ENCODE measurements at regions not wholly inside any gene's neighbourhood (a gene's known extent, or its start where the extent isn't known, plus 50 kb on each side); places are given as distances from the start of the nearest gene placed in this dataset.

DNA sequence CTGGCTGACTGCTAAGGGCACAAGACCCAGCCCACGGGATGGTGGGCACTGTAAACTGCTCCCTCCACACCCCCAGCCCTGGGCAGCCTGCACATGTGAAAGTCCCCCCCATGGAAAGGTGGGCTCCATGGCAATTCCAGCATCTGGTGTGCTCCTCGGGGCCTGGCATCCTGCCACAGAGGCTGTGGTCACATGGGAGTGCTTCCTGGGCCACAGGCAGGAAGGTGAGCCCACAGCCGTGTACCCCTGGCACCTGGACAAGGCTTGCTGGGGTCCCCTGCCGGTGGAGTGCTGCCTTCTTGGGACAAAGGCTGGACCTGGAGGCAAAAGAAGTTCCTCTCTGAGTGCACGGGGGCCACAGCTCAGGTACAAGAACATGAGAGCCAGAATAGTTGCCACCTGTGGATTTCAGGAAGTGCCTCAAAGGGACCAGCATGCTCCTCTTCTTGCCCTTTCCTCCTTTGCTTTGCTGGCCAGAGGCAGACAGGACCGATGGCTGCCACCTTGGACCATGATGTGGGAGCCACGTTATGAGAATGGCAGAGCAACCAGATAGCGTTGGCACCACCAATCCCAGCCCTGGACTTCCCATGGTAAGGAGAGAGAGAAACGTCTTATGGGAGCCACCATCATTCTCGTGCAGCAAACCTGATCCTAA, 120.2 kb upstream of the MLN start:
- DNase-seq = no peak

DNA sequence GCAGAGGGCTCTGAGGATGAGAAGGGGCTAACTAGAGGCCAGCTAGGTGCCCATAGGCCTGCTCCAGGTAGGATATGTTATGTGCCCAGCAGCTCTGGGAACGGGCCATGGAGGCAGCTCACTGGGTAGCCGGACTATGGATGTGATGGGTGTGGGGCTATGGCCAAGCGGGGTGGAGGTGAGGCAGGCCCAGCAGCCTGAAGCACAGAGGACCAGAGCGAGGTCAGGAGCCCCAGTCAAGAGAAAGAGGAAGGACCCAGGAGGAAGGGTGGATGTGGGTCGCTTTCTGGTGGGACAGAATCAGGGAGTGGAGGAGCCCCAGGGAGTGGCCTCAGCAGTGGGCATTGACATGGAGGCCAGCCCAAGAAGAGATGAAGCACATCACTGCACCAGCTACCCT, 117.9 kb upstream of the MLN start:
- DNase-seq = no peak

DNA sequence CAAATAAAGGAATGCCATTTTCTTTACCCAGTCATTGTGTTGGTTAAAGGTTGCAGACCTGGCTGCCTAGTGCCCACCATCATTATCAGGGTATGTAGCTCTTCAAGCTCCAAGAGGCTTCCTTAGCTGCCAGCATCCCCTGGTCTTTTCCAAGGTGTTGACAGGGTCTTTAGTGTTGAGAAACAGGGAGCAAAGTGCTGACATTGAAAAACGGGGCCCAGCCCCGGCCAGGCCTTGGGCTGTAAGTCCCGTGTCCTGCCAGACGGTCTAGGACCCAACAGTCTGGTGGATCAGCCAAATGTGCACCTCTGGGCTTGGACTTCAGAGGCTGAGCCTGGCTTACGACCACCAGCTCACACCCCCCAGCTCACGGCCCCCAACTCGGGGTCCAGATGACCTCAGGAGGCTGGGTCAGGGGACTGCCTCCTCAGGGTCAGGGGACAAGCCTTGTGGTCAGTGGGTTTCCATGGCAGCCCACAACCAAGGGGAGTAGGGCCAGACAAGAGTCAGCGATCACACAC, 114.4 kb upstream of the MLN start:
- no peak for DNase-seq

DNA sequence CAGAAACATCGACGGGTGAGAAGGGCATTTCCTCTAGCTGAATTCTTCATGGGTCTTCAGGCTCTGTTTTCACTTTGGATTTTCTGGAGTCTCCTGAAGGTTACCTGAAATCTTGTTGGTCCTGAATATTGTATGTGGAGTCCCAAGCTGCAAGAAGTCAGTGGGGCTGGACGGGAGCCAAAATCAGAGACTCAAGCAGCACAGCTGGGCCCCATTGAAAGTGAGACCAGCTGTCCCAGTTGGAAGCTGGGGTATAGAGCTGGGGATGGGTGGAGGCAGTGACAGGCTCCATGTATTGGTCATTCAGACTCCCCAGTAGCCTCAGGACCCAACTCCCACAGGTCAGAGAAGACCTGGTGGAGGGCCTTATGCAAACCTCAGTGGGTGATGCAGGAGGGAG, 111.3 kb upstream of the MLN start:
- DNase-seq = no peak

DNA sequence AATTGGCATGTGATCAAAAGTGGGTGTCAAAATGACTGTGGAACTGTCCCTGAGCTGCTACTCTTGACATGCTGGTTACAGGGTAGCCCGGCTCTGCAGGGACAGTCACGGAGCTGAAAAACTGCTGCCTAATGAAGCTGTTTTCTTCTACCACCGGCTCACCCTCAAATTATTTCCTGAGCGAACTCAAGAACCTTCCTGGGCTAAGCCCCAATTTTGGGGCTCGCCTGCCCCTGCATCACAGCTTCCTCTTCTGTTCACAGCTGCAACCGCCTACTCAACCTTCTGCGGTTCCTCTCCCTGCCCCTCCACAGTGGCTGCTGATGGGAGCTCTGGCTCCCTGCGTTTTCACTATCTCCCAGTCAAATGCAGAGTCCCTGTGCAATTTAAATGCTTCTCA, 110.8 kb upstream of the MLN start:
- no peak for DNase-seq

DNA sequence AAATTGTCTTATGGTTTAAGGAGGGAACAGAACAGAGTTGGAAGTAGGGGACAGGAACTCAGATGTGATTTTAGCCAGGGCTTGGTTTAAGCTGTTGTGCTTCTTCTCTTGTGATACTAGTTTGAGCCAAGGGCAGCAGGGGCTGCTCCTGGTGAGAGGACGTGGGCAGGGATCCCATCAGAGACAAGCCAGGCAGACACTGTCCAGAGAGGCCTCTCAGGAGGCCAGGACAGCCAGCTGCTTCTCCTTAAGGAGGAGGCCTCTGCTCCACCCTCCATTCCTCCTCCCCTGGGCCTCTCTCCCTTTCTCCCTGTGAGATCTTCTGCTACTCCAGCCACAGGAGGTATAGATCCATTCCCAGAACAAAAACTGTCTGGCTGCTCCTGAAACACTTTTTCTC, 108.4 kb upstream of the MLN start:
- no peak for DNase-seq

DNA sequence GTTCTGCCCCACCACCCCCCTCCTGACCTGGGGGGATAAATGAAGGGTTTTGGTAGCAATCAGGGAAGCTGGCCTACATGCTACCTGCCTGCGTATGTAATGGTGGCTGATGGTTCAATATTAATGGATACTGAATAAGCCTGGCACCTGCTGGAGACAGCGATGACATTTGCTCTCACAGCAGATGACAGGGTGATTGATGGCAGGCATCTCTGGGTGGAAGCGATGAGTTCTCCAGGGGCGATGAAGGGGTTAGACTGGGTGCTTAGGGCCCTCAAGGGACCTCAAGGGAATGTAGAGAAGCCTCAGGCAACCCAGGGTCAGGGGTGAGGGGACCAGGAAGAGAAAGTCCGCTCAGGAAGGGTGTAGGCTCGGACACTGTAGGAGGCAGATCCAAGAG, 107.7 kb upstream of the MLN start:
- DNase-seq = no peak

DNA sequence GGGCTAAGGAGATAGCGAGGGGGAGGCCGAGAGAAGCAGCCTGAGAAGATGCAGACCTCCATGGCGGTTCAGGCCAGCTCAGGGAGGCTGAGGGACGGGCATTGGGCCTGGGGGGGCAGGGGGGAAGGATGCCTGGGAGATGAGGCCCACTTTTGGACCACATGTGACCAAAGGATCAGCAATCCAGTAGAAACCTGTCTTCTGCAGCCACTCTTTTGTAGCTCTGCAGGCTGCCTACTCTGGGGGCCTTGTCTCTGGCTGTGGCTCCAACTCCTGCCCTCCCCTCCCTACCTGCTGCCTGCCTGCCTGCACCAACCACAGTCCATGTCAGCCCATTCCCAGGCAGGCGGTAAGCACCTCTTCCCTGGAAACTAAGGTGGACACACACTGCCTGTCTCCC, 106.8 kb upstream of the MLN start:
- DNase-seq = no peak

DNA sequence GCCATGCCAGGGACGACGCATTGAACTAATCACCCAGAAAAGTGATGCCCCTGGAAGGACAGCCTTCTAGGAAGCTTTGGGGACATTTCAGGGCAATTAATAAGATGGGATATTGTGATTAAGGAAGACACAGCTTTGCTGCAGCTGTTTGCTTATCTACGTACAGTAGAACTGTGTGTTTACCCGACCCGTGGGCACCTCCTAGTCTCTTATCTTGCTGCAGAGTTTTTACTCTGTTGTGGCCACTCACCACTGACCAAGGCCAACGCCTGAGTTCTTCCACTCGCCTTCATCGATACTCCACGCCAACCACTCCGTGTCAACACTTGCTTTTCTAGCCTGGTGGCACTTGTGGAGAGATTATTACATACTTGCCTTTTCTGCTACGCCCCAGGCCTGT, 105.9 kb upstream of the MLN start:
- DNase-seq = no peak

DNA sequence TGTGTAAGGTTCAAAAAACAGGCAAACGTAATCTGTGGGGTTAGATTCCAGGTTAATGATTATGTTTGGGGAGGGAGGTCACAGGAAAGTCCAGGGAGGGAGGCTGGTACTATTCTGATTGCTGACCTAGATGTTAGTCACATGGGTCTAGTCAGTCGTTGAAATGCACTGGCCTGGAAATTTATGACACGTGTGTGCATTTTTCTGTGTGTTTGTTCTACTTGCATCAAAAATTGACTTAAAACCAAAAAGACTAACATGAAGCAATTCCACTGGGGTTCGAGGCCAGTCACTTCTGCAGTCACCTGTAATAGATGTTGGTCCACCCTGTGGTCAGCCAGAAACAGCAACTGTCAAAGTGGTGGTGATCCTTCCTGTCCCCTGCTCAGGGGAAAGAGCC, 104.2 kb upstream of the MLN start:
- no peak for DNase-seq

DNA sequence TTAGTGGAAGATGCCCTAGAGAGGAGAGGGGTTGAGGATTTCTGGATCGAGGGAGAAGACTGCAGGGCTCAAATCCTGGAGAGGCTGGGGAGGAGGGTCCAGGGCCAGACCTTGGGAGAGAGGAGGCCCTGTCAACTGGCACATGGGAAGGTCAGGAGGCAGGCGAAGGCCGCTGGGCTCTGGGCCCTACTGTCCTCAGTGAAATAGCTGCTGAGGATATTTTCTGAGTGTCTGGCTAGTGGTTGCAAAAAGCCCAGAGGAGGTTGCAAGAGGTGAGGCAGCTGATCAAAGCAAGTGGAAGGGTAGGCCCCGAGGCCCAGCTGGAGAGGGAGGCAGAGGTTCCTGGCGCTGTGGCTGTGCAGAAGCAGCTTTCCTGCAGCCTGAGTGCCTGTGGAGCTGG, 103.4 kb upstream of the MLN start:
- no peak for DNase-seq

DNA sequence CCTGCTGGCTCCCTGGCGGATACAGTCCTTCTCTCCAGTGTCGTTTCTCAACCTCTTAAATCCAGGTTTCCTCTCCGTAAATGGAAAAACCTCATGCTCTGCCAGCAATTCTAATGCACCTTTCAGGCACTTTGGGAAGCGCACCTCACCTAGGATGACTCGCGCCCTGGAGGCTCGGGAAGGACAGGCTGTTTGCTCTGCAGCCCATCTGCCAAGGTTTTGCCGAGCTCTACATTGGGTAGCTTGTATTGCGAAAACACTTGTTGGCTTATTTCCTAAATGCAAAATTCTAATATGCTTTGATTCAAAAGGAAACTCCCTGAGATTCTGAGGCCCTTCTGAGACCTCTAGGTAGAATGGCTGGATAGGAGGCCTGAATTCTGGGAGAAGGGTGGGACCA, 102.6 kb upstream of the MLN start:
- DNase-seq = no peak

DNA sequence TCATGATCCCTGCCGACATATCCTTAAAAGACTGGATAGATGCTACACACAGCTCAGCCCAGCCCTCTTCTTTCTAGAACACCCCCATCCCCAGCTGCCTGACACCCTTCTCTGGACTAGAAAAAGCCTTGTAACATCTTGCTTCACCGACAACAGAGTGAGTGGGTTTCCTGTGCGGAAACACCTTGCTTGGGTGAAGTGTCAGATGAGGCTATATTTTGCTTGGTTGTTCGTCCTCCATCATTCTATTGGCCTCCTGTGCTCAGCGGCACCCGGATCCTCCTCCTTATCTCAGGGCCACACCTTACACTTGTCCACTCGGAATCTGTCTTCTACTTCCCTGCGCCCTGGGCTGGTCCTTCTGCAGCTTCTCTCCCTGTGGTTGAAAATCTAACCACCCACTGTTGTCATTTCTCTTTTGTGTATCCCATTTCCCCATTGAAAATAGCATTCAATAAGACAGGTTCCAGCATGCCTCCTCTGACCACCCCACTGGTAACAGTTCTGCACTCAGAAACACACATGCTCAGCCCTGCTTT, 101.3 kb upstream of the MLN start:
- DNase-seq = no peak

DNA sequence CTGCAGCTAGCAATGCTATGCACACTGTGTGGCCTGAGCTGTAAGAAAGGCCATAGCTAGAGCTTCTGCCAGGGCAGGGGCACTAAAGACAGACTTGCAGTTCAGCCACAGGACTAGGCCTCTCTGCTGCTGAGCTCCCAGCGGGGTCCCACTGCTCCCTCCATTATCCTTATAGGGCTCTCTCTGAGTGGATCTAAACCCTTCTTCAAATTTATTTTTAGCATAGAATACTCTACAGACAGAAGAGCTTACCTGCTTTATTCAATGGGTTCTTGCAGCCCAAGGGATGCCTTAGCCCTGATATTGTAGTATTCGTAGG, 100.9 kb upstream of the MLN start:
- DNase-seq = no peak

DNA sequence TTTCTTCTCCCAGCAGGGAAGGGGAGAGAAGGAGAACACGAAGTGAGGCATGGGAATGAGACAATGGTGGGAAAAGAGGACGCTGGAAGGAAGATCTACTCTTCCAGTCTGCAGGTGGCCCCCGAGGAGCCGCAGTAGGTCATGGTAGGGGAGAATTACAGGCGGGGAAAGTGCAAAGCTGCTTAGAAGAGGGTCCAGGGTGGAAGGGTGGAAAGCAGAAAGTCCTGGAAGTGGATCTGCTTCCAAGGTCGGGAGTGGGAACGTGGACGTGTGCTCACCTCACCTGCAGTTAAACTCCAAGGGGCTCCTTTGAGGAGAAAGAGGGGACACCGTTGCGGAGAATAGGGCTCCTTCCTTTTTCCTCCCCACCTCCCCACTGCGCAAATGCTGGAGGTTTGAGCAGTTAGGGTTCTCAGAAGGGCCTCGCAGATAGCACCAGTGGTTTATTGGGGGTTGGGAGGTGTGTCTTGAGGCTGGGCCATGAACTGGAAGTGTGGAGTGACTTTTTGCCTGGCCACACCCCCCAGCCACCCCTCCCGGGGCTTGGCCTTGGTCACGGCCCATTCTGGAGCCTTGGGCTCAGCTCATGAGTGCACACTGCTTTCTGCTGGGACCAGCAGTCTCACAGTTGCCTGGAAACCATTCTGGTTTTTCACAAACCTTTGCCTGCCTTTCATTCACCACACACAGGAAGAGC, 100.4 kb upstream of the MLN start:
- no peak for DNase-seq

DNA sequence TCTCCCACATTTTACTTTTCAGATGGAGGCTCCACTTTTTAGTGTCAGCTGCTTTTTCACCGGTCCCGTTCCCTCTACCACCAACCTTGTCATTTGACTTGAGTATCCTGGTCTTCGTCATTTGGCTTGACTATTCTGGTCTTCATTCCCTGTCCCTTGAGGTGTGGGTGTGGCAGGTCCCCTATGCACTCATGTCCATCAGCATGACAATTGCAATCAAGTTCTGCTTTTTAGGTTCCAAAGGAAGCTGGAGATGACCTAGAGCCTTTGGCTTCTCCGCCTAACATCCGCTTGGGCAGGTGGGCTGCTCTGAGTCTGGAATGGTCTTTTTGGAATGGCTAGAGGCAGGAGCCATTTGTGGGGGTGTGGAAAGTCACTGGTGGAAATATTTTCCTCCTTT, 99.8 kb upstream of the MLN start:
- DNase-seq = no peak

DNA sequence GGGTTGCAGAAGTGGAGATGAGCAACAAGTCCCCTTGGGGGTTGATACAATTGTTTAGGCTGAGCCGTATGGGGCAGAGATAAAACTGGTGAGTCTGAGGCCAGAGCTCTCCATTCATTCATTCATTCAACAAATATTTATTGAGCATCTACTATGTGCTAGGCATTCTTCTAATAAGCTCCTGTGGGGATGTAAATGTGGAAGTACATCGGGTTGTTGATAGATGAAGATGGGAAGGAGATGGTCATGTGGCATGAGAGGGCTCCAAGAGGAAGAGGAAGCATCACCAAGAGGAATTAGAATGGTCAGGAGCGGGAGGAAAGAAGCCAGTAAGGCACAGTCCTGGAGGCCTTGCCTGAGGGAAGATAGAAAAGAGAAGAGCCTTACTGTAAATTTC, 98.7 kb upstream of the MLN start:
- no peak for DNase-seq

DNA sequence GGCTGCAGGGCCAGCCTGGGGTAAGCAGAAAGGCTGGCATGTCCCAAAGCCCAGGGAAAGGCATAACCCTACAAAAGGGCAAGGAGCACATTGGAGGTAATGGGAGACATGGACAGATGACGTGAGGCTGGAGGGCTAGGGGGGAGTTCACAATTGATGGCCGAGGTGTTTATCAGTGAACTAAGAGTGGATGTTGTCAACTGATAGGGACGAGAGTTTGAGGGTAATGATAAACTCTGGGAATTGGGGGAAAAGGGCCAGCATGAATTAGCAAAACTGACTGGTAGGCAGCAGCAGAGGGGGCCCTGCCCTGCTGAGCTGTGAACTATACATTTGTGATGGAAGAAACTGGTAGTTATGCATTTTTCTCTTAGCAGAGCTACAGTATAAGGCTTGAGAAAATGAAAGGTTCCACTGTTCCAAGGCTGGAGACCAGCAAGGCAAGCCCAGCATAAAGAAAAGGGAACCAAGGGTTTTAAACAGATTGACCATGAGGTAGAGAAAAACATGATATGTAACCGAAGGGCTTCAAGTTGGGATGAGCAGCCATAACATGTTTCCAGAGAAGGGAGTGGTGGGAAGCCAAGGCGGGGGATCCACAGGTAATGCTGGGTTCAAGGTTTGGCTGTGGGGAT, 98.1 kb upstream of the MLN start:
- DNase-seq = no peak

DNA sequence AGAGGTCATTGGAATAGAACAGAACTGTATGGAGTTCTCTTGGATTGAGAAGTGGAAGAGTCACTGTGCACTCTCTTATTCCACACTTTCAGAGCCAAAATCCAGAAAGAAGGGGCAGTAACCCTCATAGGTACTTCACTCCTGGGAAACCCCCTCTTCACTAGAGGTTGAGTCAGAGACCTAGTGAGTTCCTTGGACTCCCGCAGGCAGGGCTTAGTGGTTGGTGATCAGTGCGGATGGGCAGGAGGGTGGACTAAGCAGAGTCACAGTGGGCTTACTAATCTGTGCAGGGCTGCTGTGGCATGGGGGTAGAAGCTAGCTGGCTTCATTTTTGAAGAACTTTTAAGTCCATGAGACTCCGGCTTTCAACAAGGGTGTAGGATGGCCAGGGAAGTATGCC, 95.0 kb upstream of the MLN start:
- DNase-seq = no peak

DNA sequence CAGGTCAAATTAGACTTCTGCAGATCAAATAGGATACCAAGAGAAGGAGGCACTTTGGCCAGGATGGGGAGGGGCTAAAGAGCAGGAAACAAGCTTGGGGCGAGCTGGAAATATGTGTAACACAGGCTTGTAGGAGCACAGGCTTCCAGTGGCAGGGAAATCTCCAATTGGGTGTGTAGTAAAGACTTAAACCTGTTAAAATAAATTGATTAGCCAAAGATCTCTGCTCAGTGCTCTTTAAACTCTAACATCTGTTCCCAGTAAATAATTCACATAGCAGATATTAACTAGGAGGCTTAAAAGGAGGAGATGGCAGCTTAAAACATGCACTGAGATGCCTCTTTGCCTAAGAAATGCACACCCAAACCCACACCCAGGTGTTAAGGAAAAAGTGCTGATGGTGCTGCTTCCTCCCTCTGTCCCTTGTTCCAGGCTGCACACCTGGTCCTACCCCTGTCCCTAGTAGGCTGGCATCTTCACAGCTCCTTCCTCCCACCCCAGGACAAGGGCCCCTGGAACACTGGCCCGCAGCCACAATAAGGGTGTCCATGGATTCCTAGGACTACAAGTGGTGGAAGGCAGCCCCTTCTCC, 93.5 kb upstream of the MLN start:
- no peak for DNase-seq

DNA sequence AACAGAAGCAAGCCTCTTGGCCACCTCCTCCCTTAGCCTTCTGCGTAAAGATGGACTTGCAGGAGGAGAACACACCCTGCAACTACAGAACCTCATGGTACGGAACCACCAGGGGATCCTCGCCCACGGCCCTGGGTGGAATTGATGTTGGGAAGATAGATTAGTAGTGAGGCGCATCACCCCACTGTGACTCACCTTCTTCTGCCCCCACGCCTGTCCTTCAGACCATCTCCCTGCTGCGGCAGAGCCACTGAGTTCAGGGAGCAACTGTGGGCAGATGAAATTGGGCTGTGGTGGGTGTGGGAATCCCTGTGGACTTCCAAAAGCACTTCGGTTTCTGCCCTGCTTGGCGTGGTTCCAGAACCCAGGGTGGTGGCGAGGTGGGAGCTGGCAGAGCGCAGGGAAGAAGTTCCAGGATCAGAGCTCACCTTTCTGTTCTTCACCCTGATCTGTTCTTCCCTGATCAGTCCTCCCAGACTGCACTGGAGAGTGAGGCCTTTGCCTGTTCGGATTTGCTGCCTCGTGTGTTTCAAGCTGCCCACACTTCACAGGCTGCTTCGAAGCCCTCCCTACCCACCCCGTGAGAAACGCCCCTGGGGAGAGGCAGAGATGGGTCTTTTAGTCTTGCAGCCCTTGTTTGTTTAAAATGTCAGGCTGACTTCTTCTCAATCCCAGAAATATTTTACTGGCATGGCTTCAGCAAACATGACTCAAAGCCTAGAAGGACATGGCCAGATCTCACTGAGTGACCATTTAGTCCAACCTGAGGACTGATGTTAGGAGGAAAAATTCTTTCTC, 92.8 kb upstream of the MLN start:
- DNase-seq = no peak

DNA sequence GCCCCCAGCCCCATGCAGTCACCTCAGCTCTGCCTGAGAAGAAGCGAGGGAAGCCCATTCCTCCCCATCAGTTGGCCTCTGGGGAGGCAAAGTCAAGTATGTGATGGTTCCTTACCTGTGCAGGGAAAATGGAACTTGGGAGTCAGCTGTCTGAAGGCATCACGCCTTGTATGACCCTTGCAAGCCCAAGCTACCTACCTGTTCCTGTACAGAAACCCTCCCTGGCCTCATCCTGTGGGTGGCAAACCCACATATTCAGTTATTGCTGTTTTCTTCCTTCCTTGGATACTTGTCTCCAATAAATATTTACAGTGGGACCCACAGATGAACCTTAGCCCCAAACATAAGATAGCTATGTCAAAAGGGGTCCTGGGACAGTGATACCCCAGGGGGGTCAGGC, 92.2 kb upstream of the MLN start:
- no peak for DNase-seq

Data from right lung (tissue), 2 donors.